Stimulated activated CD8-positive, alpha-beta memory T cell treated with anti-CD3 and anti-CD28 coated beads, Interleukin-12 subunit alpha, Interleukin-12 subunit beta, amount 100 ng/mL, for 1 hour (primary cell): ENCODE measurements at regions not wholly inside any gene's neighbourhood (a gene's known extent, or its start where the extent isn't known, plus 50 kb on each side); places are given as distances from the start of the nearest gene placed in this dataset.
"Not testable (repeated sequence)": the region's sequence is repeated elsewhere in the genome, so short reads cannot be mapped to it uniquely, and the experiment has no call there.

Experiments used
- DNase-seq: peaks from one replicate; pipeline ENCODE4 v3.0.0-alpha.2; 2020; ENCODE audit warnings: low read depth

GRCh38 chr4:77510367-77510766, 95.3 kb upstream of the CXCL13 start:
- DNase-seq = no peak

DNA sequence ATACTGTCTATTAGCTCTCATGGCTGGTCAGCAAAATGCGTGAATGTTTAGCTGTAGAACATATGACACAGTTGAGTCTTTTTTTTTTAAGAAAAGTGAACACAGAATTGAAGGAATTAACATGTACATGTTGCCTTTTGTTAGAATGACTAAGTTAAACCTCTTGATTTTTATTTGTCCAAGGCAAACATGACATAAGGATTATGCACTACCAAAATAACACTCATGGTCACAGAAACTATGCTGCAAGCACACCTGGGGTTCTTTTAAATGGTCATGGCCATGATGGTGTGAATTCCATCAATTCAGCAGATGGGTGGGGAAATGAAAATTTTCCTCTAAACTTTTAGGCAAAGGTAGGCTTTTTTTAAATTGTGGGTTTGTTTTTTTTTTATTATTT, 80.1 kb upstream of the CXCL13 start:
- no peak for DNase-seq

- DNase-seq = not testable (repeated sequence)
Observed at GRCh38 chr4:77527900-77528299, 77.7 kb upstream of the CXCL13 start.

DNA sequence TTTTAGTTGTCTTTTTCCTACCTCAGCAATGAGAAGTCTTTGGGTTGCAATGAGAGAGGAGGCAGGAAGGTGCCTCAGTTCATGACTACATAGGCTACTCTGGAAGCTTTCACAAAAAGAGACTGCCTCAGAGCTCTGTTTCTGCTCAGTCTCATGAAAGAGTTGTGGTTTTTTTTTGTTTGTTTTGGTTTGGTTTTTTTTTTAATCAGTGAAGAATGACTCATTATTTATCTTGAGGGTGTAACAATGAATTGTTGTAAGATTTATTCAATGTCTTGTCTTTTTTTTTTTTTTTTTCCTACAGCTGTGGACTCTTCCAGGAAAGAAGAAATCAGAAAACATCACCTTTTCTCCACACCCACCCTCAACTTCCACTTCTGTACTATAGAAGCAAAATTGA, 67.5 kb upstream of the CXCL13 start:
- no peak for DNase-seq

DNA sequence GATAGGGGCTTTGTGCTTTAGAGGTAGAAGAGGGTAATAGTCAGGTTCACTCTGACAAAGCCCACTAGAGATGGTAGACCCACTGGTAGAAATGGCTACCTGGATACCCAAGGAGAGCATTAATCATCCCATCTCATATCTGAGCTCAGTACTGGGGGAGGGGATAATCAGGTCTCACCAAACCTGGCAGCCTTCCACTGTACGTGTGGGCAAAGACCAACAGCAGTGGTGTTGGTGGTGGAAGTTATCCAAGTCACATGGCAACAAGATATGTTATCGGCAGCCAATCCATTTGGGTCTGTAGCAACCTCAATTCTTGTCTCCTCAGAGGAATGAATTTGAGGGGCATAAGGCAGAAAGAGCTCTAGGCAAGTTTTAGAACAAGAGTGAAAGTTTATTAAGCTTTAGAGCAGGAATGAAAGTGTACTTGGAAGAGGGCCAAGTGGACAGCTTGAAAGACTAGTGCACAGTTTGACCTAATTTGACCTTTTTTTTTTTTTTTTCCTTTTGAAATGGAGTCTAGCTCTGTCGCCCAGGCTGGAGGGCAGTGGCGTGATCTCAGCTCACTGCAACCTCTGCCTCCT, 67.0 kb upstream of the CXCL13 start:
- DNase-seq = no peak
